Upper lobe of right lung (tissue), 1 donor: ENCODE measurements at regions not wholly inside any gene's neighbourhood (a gene's known extent, or its start where the extent isn't known, plus 50 kb on each side); places are given as distances from the start of the nearest gene placed in this dataset.

ENCODE experiments used
- ATAC-seq: fragments of 200-7000 bp; cut with Tn5 transposase; one replicate; pipeline ENCODE4 v1.9.1; 2020; ENCODE audit warnings: mild to moderate bottlenecking, moderate library complexity
- DNase-seq: peaks from one replicate; pipeline ENCODE4 v3.0.0-alpha.2; 2020
- H3K27ac ChIP-seq: fragments of 200-600 bp; one replicate; pipeline ENCODE4 v1.8.0; 2022
- H3K27me3 ChIP-seq: fragments of 200-600 bp; one replicate; pipeline ENCODE4 v1.8.0; 2022; ENCODE audit warnings: mild to moderate bottlenecking
- H3K36me3 ChIP-seq: fragments of 200-600 bp; one replicate; pipeline ENCODE4 v1.8.0; 2022
- H3K4me1 ChIP-seq: fragments of 200-600 bp; one replicate; pipeline ENCODE4 v1.8.0; 2022
- H3K4me3 ChIP-seq: fragments of 200-600 bp; one replicate; pipeline ENCODE4 v1.8.0; 2022; ENCODE audit warnings: mild to moderate bottlenecking
- H3K9me3 ChIP-seq: fragments of 200-600 bp; one replicate; pipeline ENCODE4 v1.8.0; 2022
- intact Hi-C: fragments of 100-400 bp; cut with DNase I; formaldehyde crosslinking; loops from one replicate; pipeline ENCODE4 v1.11.0; 2022
- TF ChIP-seq, protein P1 (sequence below): fragments of 200-600 bp; IDR thresholded peaks from one replicate; pipeline ENCODE4 v1.8.0; 2022; ENCODE audit warnings: antibody characterized with exemption
- donor health status: DM: no; HTN: yes; CAD: no; lungs with severe emphysema.

DNA sequence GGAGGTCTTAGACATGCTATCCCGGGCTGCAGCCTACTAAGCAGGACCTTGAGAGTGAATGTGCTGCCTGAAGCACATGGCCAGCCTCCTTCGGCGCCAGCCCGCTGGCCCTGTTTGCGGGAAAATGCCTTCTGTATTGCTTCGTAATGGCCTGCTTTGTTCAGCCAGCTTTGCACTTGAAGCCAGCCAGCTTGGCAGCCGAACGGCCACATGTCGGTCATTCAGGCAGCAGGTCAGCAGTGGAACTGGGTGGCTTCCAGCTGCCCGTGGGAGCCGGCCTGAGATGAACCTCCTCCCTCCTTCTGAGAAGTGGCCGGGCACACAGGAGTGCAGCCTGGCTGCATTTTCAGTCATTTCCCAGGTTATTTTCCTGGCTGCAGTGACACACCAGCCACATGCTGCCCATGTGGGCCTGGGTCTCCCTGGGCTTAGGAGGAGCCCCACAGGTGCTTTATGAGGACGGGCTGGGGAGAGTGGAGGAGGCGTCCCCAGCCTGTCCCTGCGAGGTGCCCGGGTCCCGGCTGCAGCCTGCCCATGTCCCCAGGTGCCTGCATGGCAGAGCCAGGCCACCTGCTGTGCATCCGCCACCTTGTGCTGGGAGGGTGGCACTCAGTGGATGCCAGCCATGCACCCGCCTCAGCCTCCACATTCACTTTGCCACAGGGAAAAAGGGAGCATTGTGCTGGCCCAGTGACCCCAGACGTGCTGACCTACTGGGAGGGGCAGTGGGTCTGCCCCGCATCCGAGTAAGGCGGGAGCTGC, 103.5 kb downstream of the SIK1 start:
- TF ChIP-seq, protein P1, sequence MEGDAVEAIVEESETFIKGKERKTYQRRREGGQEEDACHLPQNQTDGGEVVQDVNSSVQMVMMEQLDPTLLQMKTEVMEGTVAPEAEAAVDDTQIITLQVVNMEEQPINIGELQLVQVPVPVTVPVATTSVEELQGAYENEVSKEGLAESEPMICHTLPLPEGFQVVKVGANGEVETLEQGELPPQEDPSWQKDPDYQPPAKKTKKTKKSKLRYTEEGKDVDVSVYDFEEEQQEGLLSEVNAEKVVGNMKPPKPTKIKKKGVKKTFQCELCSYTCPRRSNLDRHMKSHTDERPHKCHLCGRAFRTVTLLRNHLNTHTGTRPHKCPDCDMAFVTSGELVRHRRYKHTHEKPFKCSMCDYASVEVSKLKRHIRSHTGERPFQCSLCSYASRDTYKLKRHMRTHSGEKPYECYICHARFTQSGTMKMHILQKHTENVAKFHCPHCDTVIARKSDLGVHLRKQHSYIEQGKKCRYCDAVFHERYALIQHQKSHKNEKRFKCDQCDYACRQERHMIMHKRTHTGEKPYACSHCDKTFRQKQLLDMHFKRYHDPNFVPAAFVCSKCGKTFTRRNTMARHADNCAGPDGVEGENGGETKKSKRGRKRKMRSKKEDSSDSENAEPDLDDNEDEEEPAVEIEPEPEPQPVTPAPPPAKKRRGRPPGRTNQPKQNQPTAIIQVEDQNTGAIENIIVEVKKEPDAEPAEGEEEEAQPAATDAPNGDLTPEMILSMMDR = no peak
- Histone ChIP-seq H3K27me3 (no peaks in the 10 kb centered on the region), H3K4me3 (no peak overlapping the region), H3K4me1 (no peaks in the 10 kb centered on the region), H3K36me3 (no peaks in the 10 kb centered on the region), H3K27ac (no peak overlapping the region), H3K9me3 (no peaks in the 10 kb centered on the region)
- DNase-seq (peak; percentile 93), ATAC-seq (peak; percentile 80)
- intact Hi-C loops = no loop called here

DNA sequence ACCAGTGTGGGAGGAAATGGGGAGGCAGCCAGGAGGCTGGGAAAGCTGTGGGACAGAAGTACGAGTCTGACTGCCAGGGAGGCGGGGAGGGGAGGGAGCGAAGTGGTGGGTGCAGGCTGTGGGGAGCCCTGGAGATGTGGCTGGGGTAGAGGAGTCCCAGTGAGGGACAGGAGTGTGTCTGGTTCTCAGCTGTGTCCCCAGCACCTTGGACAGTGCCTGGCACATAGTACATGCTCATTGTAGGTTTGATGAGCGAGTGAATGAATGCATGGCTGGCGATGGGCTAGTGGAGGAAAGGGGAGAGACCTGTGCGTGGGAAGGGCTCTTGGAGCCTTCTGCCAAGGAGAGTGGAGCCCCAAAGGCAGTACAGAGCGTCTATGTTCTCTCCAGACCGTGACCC, 104.1 kb downstream of the SIK1 start:
- ATAC-seq (peak; percentile 8), DNase-seq (no peak)
- Histone ChIP-seq H3K27me3 (no peaks in the 10 kb centered on the region), H3K36me3 (no peaks in the 10 kb centered on the region), H3K4me3 (no peak overlapping the region), H3K9me3 (no peaks in the 10 kb centered on the region), H3K27ac (no peak overlapping the region), H3K4me1 (no peaks in the 10 kb centered on the region)
- TF ChIP-seq, protein P1 = no peak
- intact Hi-C loops = no loop called here

- no peak for DNase-seq
- H3K36me3 ChIP-seq = no peaks in the 10 kb centered on the region
- H3K4me3 ChIP-seq = no peak overlapping the region
- ATAC-seq = no peak
- H3K9me3 ChIP-seq = no peaks in the 10 kb centered on the region
- H3K27me3 ChIP-seq = no peaks in the 10 kb centered on the region
- H3K4me1 ChIP-seq = no peaks in the 10 kb centered on the region
- no peak overlapping the region for H3K27ac ChIP-seq
- intact Hi-C loops = no loop called here
- TF ChIP-seq, protein P1 = no peak
Observed at GRCh38 chr21:43322311-43322710, 104.6 kb downstream of the SIK1 start.

DNA sequence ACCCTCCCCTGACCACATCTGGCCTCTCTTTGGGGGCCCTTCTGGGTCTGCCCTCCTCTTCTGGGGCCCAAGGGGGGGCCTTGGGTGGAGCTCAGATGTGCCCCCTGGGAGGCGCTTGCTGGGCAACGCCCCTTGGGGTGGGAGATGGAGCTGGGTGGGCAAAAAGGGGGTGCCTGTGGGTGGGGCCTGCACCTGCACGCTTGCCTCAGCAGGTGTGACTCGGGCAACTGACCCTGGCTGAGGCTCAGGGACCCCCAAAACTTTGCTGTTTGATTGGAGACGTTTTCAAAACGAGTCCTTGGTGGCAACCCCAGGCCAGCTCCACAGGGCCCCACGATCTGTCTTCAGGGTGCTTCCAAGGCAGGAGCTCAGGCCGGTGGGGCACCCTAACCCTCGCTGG, 105.3 kb downstream of the SIK1 start:
- H3K4me3 ChIP-seq = no peak overlapping the region
- H3K9me3 ChIP-seq = no peaks in the 10 kb centered on the region
- ATAC-seq = no peak
- no peaks in the 10 kb centered on the region for H3K4me1 ChIP-seq
- no peak overlapping the region for H3K27ac ChIP-seq
- TF ChIP-seq, protein P1 = no peak
- no peaks in the 10 kb centered on the region for H3K27me3 ChIP-seq
- intact Hi-C loops = no loop called here
- DNase-seq = no peak
- H3K36me3 ChIP-seq = no peaks in the 10 kb centered on the region

DNA sequence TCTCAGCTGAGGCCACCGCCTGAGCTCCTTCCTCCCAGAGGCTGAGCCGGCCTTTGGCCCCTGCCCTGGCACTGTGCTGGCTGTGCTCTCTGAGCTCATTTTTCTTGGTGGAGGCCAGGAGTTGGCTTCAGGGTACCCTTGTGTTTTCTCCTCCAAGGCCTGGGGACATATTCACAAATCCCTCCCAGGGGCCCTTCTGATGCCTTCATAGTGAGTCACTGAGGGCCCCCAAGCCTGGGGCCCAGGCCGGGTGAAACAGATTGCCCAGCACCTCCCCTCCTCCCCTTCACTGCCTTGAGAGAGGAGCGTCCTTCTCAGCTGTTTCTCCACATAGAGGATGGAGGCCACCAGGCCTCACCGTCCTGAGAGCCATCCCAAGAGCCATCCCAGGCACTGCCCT, 105.8 kb downstream of the SIK1 start:
- Histone ChIP-seq H3K27me3 (no peaks in the 10 kb centered on the region), H3K4me1 (no peaks in the 10 kb centered on the region), H3K4me3 (no peak overlapping the region), H3K36me3 (no peaks in the 10 kb centered on the region), H3K9me3 (no peaks in the 10 kb centered on the region), H3K27ac (no peak overlapping the region)
- no peak for ATAC-seq
- TF ChIP-seq, protein P1 = no peak
- DNase-seq = no peak
- intact Hi-C loops = no loop called here

GRCh38 chr21:43320526-43320925, 106.4 kb downstream of the SIK1 start:
- DNase-seq = no peak
- no peak for ATAC-seq
- H3K36me3 ChIP-seq = no peaks in the 10 kb centered on the region
- TF ChIP-seq, protein P1 = no peak
- intact Hi-C loops = no loop called here
- H3K27me3 ChIP-seq = no peaks in the 10 kb centered on the region
- no peak overlapping the region for H3K27ac ChIP-seq
- H3K4me3 ChIP-seq = no peak overlapping the region
- H3K4me1 ChIP-seq = no peaks in the 10 kb centered on the region
- no peaks in the 10 kb centered on the region for H3K9me3 ChIP-seq
